CD4-positive, alpha-beta T cell treated with Interleukin-21 for 1 hour (primary cell): ENCODE measurements at regions not wholly inside any gene's neighbourhood (a gene's known extent, or its start where the extent isn't known, plus 50 kb on each side); places are given as distances from the start of the nearest gene placed in this dataset.

ENCODE experiments used
- DNase-seq: peaks from one replicate; pipeline ENCODE4 v3.0.0-alpha.2; 2020

DNA sequence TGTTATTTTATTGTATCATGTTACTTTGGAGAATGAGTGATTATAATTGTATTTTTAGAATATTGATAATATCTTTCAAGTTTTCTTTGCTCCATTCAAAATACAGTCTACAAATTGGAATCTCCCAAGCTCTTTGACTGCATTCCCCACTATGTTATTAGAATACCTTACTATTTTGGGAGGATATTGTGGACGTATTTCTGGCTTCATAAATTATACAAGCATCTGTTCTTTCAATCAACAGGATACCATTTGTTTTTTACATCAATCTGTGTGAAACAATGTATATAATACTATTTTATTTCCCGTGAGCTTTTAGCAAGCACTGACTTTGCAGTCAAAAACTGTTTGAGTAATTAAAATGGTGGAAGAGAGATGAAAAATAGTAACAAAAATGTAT, 226.5 kb downstream of the PTPRC start:
- DNase-seq: no peak

DNA sequence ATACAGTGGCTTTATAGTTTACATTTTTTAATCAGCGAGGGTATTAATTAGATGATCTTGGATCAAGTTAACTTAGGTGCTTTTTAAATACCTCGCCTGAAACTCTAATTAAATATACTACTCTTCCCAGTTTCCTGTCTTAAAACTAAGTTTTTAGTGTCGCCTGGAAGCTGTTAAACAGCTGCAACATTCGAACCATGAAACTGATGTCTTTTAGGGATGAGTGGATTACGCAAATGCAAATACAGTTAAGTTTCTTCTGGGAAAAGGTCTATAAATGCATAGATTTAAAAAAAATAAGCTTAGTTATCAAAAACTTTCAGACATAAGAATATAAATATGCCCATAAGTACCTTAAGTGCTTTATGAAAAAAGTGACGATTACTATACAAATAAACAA, 228.3 kb downstream of the PTPRC start:
- no peak for DNase-seq

DNA sequence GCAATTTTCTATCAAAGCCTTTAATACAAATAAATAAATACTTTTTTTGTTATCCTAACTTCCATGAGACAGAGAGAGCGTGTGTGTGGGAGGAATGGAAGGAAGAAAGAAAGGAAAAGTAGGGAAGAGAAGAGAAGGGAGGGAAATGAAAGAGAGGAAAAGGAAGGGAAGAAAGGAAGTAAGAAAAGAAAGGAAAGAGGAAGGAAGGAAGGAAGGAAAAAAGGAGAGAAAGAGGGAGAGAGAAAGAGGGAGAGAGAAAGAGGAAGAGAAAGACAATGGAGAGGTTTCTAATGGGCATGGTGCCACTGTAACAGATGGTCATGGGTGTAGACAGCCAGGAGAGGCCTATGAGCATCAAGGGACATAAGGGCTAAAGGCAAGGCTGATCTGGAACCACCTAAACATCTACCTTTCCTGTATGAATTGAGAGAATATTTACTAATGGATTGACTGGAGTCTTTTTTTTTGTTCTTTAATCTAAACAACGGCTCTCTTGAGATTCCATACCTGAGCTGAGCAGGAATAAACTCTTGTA, 234.9 kb downstream of the PTPRC start:
- no peak for DNase-seq

DNA sequence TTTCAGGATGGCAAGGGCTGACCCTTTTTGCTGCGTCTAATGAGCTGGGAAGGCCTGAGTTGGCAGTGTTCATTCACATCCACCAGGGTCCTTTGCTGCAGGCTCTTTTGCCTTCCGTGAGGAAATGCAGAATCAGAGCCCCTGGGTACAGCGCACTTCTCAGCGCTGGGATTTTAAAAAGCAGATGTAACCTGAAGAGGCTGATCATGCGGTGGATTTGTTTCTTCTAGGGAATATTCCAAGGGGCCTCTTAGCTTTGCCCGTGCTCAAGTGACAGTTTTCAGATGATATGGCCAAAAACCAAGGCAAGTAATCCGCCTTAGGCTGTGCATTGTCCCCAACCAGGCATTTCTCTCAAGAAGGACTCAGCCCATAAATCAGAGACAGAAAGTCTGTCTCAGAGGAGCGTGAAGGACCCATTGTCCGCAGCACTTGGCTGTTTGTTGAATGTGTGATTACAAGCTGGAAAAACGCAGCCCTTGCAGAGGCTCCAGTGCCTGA, 237.6 kb downstream of the PTPRC start:
- DNase-seq: no peak

GRCh38 chr1:198878566-198878965, 239.7 kb downstream of the PTPRC start:
- DNase-seq: no peak

- DNase-seq: no peak
Observed at GRCh38 chr1:198879711-198880306, 241.0 kb downstream of the PTPRC start.

DNA sequence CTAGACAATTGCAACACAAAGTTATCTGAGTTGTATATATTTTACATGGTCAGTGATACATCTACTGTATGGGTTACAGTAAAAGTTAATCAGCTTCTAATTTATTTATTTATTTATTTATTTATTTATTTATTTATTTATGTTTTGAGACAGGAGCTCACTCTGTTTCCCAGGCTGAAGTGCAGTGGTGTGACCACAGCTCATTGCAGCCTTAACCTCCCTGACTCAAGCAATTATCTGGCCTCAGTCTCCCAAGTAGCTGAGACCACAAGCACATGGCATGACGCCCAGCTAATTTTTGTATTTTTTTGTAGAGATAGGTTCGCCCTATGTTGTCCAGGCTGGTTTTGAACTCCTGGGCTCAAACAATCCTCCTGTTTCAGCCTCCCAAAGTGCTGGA, 241.6 kb downstream of the PTPRC start:
- no peak for DNase-seq

DNA sequence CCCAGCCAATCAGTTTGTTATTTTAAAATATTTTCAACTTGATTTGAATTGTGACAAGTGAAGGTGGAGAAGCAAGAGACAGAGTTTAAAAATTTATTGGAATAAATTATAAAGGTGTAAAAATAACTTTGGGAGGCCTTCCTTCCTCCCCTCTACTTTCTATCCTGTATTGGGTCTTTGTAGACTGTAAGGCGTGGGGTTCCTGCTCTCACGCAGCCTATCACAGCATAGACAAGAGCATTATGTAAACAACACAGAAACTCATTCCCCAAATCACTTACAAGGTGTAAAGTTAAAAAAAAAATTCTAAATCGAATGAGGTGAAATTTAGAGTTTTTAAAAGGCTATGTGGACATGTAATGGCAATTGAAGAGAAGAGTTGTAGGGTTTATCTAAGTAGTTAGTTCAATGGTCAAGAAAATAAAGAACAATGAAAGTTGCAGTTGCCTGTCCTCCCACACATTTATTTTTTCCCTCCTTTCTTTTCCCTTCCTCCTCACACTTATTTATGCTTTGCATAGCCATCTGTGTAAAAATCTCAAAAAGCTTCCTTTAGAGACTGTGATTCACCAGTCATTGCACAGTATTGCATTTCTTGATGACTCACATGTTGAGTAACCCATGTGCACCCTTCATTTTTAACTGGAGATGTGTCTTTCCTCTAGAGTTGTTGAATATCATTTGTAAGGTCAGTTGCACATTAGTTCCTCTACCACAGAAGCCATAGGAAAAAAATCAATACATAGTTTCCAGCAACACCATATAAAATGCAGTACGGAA, 242.2 kb downstream of the PTPRC start:
- DNase-seq: no peak

GRCh38 chr1:198883184-198883583, 244.3 kb downstream of the PTPRC start:
- no peak for DNase-seq

DNA sequence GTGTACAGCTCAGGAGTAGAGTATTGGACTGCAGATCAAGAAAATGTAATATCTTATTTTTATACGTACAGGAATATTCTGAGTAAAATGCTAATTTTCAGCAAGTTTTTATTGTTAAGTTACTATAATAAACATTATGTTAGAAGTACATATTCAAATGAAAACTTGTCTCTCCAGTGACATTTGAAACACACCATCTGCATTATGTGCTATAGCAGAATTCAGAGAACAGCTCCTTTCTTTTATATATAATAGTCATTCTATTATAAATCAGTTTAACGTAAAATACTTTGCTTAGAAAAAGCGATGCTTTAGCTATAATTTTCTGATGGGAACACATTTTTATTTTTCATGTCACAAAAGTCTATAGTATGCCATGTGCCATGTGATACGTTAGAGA, 249.0 kb downstream of the PTPRC start:
- no peak for DNase-seq

- DNase-seq: no peak
Observed at GRCh38 chr1:198888379-198888943, 249.6 kb downstream of the PTPRC start.

GRCh38 chr1:198889101-198889500, 250.3 kb downstream of the PTPRC start:
- DNase-seq: no peak

DNA sequence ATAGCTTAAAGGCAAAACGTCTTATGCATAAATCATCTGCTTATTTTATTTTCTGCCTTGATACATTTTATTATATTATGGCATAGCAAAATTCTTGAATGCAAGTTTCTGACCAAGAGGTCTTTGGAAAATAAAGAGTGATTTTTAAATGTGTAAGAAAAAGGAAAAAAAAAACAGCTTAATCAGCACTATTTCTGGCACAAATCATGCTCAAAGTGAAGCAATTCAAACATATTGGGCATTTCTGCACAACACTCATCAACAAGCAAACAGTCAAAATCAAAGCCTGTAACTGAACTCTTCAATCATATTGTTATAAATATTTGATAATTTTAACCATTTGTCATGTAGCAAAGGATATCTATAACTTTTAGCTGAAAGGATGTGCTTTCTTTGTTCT, 250.9 kb downstream of the PTPRC start:
- no peak for DNase-seq

DNA sequence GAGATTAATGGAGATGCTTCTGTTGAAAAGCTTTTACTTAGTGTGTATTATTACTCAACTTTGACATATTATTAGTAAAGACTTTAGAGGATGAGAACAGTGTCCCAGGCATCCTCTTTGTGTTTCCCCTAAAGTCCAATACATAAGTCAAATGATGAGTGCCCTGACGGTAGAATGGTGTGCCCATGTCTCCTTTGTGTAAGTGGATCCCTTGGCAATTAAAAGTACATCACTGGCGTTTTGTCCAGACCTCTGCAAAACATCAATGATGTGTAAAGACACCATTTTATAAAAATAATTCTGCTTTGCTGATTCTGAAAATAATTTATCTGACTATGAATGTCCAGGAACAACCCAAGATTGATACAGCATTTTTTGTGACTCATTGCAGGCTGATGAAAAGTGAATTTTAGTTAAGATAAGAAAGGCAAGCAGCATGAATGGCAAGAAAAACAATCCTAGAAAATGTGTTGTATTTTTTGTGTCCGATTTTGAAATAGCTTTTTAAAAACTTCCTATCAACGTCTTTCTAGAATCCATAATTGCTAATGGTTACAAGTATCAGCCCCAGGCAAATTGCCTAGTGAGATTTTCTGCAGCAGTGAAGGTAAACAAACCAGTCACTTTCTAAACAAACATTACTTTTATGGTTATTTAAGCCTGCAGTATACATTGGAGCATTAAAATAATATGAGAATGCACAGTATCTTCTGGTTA, 251.5 kb downstream of the PTPRC start:
- no peak for DNase-seq

- no peak for DNase-seq
Observed at GRCh38 chr1:198892065-198892464, 253.2 kb downstream of the PTPRC start.

DNA sequence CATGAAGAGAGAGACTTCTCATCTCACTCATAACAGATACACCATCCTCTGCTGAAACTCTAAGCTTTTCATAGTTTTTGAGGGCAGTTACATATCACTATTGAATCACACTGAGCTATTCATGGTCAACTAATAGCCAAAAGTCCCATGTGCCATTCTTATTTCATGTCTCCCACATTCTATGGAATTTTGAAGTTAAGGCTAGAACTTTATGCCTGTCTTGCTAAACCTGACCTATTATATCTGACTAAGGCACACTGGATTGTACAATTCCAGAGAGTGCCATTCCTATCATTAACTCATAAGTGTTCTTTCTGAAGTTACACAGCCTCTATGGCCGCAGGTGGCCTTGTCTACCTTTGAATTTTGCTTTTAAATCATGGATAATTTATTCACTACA, 254.3 kb downstream of the PTPRC start:
- no peak for DNase-seq

DNA sequence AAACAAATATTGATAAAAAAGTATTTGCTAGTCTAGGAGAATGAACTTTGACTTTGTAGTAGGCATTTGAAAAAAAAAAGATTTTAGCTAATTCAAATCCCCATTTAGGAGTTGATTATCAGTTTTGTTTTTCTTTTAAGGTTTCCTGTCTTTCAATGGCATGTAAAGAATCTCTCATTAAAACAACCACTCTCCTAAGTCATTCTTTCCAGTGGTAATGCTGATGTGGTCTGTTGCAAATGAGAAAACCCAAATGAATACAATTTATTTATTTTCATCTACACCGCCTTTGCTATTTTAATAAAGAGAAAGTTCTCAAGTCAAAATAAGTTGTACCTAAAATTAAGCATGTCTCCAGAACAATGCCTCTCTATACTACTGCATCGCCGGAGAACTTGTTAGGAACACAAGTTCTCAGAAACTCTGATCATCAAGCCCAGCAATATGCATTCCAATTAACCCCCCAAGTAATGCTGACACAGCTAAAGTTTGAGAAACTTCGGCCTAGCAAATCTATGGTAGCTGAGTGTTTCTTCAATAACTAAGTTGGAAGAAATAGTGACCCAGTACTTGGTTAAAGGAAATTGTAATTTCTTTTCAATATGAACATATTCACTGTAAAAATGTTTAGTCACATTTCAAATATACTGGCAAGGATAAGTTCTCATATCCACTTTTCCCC, 255.1 kb downstream of the PTPRC start:
- no peak for DNase-seq

GRCh38 chr1:198901266-198901665, 262.4 kb downstream of the PTPRC start:
- no peak for DNase-seq

DNA sequence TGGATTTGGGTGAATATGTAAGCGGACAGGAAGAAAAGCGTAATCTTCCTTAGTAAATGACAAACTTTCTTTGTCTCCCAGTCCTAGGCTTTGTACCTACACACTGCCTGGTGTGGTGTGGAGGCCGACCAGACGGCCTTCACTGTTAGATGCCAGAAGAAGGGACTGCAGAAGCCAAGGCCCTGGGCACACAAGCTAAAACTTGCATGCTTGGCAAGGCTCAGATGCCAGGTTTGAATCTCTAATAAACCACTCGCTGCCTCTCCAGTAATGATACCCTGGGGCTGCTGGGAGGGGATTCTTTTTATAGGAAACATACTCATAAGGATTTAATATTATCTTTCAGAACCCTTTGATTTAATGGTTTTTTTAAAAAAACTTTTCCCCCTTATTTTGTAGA, 263.8 kb downstream of the PTPRC start:
- no peak for DNase-seq

- DNase-seq: no peak
Observed at GRCh38 chr1:198903203-198903602, 264.4 kb downstream of the PTPRC start.

DNA sequence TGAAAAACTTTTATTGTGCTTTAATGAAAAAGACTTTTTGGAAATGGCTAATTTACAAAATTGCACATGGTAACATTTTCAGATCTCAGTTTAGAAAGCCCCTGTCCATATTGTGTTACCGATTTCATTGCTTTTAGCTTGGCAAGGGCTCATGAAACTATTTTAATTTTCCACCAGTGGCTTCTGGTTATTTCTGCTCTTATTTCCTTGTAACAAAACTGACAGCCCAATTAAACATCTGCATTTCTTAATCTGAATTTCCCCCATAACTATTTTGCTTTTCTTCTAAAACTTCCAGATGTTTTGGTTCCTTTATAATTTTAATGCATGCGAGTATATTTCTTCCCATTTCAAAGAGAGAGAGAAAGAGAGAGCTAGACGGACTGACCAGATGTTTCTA, 264.8 kb downstream of the PTPRC start:
- DNase-seq: no peak

DNA sequence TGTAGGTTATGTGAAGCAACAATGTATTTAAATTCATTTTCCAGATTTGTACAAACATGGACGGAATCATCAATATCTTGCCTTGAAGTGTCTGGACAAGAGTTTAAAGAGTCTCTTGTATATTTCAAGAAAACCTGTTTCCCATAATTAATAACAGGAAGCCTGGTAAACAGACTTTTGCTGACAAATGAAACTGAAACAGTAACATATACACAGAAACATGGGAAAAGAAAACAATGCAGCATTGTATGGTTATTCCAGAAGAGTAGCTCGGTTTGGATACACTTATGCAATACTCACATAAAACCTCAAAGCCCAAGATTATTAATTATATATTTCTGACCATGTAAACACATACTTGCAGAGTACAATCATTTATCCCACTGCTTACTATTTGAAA, 265.5 kb downstream of the PTPRC start:
- no peak for DNase-seq
